ENCODE measurements at regions not wholly inside any gene's neighbourhood (a gene's known extent, or its start where the extent isn't known, plus 50 kb on each side); places are given as distances from the start of the nearest gene placed in this dataset.

GRCh38 chr7:46145412-46145811, 224.3 kb upstream of the IGFBP3 start:
- DNase-seq (ENCODE audit: low read depth, low spot score): peak; percentile 96

DNA sequence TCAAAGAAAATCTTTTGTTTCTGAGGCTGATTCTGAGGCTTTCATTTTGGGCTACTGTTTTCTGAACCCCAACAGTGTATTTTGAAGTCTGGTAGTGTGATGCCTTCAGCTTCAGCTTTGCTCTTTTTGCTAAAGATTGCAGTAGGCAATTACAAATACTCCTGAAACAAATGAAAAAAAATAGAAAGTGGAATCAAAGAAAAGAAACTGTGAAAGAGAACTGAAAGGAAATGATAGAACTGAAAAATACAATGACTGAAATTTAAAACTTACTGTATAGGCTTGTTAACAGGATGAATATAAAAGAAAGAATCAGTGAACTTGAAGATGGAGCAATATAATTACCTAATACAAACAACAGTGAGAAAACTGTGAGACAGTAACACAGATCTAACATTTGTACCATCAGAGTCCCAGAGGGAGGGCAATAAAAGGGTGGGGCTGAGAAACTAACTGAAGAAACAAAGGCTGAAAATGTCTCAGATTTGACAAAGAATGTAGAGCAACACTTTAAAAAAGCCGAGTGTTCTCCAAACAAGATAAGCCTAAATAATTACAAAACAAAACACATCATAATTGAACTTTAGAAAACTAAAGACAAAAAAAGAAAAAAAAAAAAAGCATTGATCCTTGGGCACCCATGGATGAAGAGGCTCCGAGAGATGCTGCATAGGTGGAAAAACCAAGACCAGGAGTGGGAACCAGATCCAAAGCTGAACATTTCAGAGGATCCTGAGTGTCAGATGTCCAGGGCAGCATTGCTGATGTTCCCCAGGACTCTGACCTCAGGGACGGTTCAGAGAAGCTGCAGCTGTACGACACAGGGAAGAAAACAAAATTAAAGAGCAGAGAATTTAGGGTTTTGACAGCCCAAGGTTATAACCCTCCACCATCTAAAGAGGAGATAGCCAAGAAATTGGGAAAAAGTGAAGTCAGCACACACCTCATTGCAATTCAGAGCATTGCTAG, 223.2 kb upstream of the IGFBP3 start:
- no peak for DNase-seq (ENCODE audit: low read depth, low spot score)

DNA sequence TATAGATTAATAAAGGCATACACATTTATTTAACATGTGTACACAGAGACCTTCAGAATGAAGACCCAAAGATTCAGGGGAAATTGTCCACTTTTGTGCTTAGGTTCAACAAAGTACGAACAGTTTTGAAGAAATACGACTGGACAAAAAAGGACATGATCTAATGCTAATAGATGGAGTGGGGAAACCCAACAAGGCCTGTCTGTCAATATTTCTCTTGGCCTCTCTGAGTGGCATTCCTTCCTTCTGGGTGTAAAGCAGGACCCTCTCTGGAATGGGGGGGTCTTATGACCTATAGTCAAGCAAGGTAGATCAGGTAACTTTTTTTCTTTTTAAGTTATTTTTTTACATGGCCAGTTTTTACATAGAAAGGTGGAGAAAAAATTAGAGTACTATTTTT, 222.3 kb upstream of the IGFBP3 start:
- no peak for DNase-seq (ENCODE audit: low read depth, low spot score)

GRCh38 chr7:46139079-46139478, 218.0 kb upstream of the IGFBP3 start:
- no peak for DNase-seq (ENCODE audit: low read depth, low spot score)

GRCh38 chr7:46137725-46138124, 216.7 kb upstream of the IGFBP3 start:
- DNase-seq (ENCODE audit: low read depth, low spot score): no peak

DNA sequence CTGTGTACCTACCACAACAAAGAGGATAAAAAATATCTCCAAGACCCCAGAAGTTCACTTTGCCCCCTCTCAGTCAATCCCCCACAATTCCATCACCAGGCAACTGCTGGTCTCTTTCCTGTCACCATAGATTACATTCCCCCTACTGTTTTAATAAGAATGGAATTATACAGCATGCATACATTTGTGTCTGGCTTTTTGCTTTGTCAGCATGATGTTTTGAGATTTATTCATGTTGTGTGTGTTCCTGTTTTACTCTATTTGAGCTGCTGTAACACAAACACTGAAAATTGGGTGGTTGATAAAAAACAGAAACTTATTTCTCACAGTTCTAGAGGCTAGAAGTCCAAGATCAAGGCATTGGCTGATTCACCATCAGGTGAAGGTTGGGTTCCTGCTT, 214.5 kb upstream of the IGFBP3 start:
- no peak for DNase-seq (ENCODE audit: low read depth, low spot score)

- no peak for DNase-seq (ENCODE audit: low read depth, low spot score)
Measured at GRCh38 chr7:46134795-46135194, 213.7 kb upstream of the IGFBP3 start.

- DNase-seq (ENCODE audit: low read depth, low spot score): no peak
Measured at GRCh38 chr7:46134385-46134784, 213.3 kb upstream of the IGFBP3 start.

DNA sequence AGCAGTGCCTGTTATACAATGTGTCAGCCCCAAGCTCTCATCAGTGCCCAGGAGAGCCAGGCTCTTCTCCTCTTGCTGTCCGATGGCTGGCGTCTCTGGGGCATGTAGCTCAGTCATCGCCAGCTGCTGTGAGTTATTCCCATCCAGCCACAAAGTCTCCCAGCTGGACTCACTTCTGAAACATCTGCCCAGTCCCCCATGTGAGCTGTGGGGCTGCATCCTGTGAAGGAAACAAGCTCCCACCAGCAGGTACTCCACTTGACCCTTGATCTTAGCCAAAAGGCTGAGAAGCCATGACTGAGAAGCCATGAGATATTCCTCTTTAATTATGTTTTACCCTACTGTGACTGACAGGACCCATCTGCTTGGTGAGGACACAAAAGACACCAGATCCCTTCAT, 212.7 kb upstream of the IGFBP3 start:
- DNase-seq (ENCODE audit: low read depth, low spot score): no peak

GRCh38 chr7:46133072-46133471, 212.0 kb upstream of the IGFBP3 start:
- DNase-seq (ENCODE audit: low read depth, low spot score): no peak

GRCh38 chr7:46131916-46132795, 211.1 kb upstream of the IGFBP3 start:
- DNase-seq (ENCODE audit: low read depth, low spot score): peak; percentile 35

GRCh38 chr7:46129831-46130230, 208.8 kb upstream of the IGFBP3 start:
- DNase-seq (ENCODE audit: low read depth, low spot score): no peak

DNA sequence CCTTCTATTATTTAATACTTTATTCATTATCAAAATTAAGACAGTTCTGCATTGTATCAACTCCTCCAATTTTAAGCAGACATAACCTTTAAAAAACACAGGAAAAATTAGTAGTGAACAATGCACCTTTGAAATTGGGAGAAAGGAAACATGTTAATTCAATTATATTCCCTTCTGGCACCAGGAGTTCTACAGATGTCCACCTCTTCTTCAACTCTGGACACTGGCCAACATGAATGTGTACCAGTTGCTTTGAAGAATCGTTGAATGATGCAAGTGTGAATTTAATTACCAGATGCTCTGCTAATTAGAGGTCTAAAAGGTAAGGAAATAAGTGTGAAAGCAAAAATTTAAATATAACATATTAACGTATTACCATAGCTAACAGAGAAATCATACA, 206.7 kb upstream of the IGFBP3 start:
- no peak for DNase-seq (ENCODE audit: low read depth, low spot score)

DNA sequence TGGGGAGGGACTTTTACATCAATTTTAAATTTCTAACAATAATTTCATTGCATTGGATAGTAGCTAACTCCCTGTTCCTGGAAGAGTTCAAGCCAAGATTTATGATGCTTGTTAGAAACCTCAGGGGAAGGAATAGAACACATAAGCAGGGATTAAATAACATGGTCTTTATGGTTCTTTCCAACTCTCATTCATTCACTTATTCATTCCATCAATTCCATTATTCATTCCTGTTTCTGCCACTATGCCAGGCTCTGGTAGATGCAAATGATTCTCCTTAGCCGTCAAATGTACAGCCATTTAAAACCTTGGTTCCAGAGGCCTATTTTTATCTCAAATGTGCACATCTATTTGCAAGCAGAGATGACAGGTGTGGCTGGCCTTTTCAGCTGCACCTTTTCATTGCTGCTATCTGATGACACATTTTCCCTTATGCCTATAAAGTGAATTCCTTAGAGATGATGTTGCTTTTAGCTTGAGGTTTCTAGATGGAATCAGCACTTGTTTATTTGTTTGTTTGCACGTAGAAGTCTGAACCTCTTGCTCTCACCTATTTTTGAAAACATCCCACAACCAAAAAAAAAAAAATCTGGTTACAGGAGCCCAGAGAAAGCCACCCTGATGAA, 205.7 kb upstream of the IGFBP3 start:
- DNase-seq (ENCODE audit: low read depth, low spot score): no peak

DNA sequence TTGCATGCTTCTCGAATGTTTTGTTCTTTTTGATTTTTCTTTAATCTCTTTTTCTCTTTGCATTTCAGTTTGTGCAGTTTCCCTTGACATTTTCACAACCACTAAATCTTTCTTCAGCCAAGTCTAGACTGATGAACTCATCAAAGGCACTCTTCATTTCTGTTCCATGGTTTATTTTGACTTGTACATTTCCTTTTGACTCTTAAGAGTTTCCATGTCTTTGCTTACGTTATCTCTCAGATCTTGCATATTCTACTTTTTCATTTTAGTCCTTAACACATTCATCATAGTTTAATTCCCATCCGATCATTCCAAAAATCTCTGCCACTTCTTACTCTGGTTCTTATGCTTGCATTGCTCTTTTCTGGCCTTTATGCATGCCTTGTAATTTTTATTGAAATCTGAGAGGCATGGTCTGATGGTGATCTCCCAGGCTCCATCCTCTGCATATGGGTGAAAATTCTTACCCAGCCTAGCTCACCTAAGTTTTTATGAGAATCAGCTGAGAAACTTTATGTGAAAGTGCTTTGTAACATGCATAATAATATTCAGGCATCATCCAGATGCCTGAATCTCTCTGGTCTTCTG, 202.8 kb upstream of the IGFBP3 start:
- DNase-seq (ENCODE audit: low read depth, low spot score): no peak

- DNase-seq (ENCODE audit: low read depth, low spot score): no peak
Measured at GRCh38 chr7:46115410-46115809, 194.3 kb upstream of the IGFBP3 start.

- no peak for DNase-seq (ENCODE audit: low read depth, low spot score)
Measured at GRCh38 chr7:46109437-46109836, 188.4 kb upstream of the IGFBP3 start.

- no peak for DNase-seq (ENCODE audit: low read depth, low spot score)
Measured at GRCh38 chr7:46108272-46108671, 187.2 kb upstream of the IGFBP3 start.

- no peak for DNase-seq (ENCODE audit: low read depth, low spot score)
Measured at GRCh38 chr7:46107610-46108217, 186.6 kb upstream of the IGFBP3 start.

- DNase-seq (ENCODE audit: low read depth, low spot score): no peak
Measured at GRCh38 chr7:46100521-46100920, 179.4 kb upstream of the IGFBP3 start.

DNA sequence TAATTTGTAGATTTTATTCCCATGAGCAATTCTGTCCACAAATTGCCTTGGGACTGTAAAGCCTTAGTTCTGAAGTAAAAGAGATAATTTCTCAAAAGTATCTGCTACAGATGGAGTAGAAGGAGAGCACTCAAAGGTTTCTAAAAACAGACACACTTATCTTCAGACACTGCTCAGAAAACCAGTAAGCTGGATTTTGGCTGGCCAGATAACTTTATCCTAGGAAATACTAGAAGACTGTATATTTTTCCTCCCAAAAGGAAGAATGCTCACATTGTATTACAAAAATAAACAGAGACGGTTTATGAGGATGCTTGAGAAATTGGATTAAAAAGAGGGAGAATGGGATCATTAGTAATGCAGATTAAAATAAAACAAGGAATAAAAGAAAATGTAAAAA, 178.0 kb upstream of the IGFBP3 start:
- no peak for DNase-seq (ENCODE audit: low read depth, low spot score)
